CD4-positive, alpha-beta T cell (primary cell): ENCODE measurements at regions not wholly inside any gene's neighbourhood (a gene's known extent, or its start where the extent isn't known, plus 50 kb on each side); places are given as distances from the start of the nearest gene placed in this dataset.
"Not testable (repeated sequence)": the region's sequence is repeated elsewhere in the genome, so short reads cannot be mapped to it uniquely, and the experiment has no call there.

ENCODE experiments used
- ATAC-seq: fragments of 200-7000 bp; cut with Tn5 transposase; one replicate; pipeline ENCODE4 v1.10.0; 2022; ENCODE audit warnings: mild to moderate bottlenecking; ENCODE audit not compliant: poor library complexity
- CTCF ChIA-PET: fragments of 350-600 bp; sonication (Branson Sonifier 250); formaldehyde crosslinking; loops from one replicate; lab custom pipeline; 2021; ENCODE audit warnings: antibody characterized with exemption, inconsistent platforms; lab: Charles Lee
- POLR2A ChIA-PET: fragments of 350-600 bp; sonication (Branson Sonifier 250); formaldehyde crosslinking; loops from one replicate; lab custom pipeline; 2021; ENCODE audit warnings: antibody characterized with exemption, inconsistent platforms; lab: Charles Lee
- DNase-seq, 14 experiments: peaks; one replicate each; pipeline ENCODE4 v3.0.0-alpha.2; 2013 to 2020; ENCODE audit warnings: mixed read lengths in 2 of 14
- H3K27ac ChIP-seq, 2 donors: one replicate each; pipeline versions ENCODE4 v1.5.1 to v1.7.0; 2013; ENCODE audit warnings: low read length in 2 of 2, low read depth in 1 of 2, mild to moderate bottlenecking in 1 of 2
- H3K27me3 ChIP-seq, 2 experiments: 1 replicate in 1 of 2; 2 replicates in 1 of 2; pipeline versions ENCODE4 v1.6.1 to v1.7.0; 2013; ENCODE audit warnings: low read length in 2 of 2, control low read depth in 1 of 2, mild to moderate bottlenecking in 1 of 2, moderate library complexity in 1 of 2; ENCODE audit not compliant: insufficient read depth in 2 of 2, control insufficient read depth in 1 of 2
- H3K36me3 ChIP-seq: one replicate; pipeline ENCODE4 v1.6.1; 2013; ENCODE audit warnings: low read length, control low read depth; ENCODE audit not compliant: insufficient read depth
- H3K4me1 ChIP-seq: one replicate; pipeline ENCODE4 v1.6.1; 2013; ENCODE audit warnings: low read length, control low read depth; ENCODE audit not compliant: insufficient read depth
- H3K4me3 ChIP-seq: one replicate; pipeline ENCODE4 v1.5.1; 2013; ENCODE audit warnings: mild to moderate bottlenecking, low read length, moderate library complexity
- H3K9me3 ChIP-seq, 2 experiments: 1 replicate in 1 of 2; 2 replicates in 1 of 2; pipeline versions ENCODE4 v1.6.1 to v1.7.0; 2013; ENCODE audit warnings: low read length in 2 of 2, mild to moderate bottlenecking in 2 of 2, control low read depth in 1 of 2, moderate library complexity in 1 of 2; ENCODE audit not compliant: control insufficient read depth in 1 of 2, insufficient read depth in 1 of 2
- H3K27ac Mint-ChIP-seq: one replicate; pipeline ENCODE4 v1.8.0; 2020; ENCODE audit warnings: mixed read lengths
- H3K27me3 Mint-ChIP-seq: one replicate; pipeline ENCODE4 v1.8.0; 2021; ENCODE audit warnings: mixed read lengths
- H3K36me3 Mint-ChIP-seq: one replicate; pipeline ENCODE4 v1.8.0; 2021; ENCODE audit warnings: low read depth, mixed read lengths
- H3K4me1 Mint-ChIP-seq: one replicate; pipeline ENCODE4 v1.8.0; 2021; ENCODE audit warnings: low read depth, mixed read lengths
- H3K4me3 Mint-ChIP-seq: one replicate; pipeline ENCODE4 v1.8.0; 2020; ENCODE audit warnings: mild to moderate bottlenecking, mixed read lengths
- H3K9me3 Mint-ChIP-seq: one replicate; pipeline ENCODE4 v1.8.0; 2020; ENCODE audit warnings: mixed read lengths
- intact Hi-C, 2 experiments: fragments of 100-400 bp; cut with DNase I in 1 of 2; cut with micrococcal nuclease in 1 of 2; formaldehyde crosslinking; loops; one replicate each; pipeline versions ENCODE4 v1.15.1 to v1.9.0; 2023 to 2025; cut with DNase I, micrococcal nuclease

- H3K4me3 ChIP-seq, intact Hi-C loops, CTCF ChIA-PET, ATAC-seq, H3K27me3 ChIP-seq, H3K27me3 Mint-ChIP-seq, H3K36me3 ChIP-seq, H3K4me1 ChIP-seq, H3K9me3 Mint-ChIP-seq, POLR2A ChIA-PET, H3K36me3 Mint-ChIP-seq, H3K9me3 ChIP-seq: not testable (repeated sequence)
- peak in 3 of 14 experiments; percentile 3 to 29 (median 15) for DNase-seq
- Mint-ChIP-seq H3K27ac (peak overlapping the region; percentile 85), H3K4me1 (peaks cover 11% of the 10 kb centered on the region), H3K4me3 (peak overlapping the region; percentile 53)
- H3K27ac ChIP-seq: peak overlapping the region; percentile 46 to 55
Measured at GRCh38 chr2:87500421-87500820, 247.5 kb upstream of the PLGLB2 start.

GRCh38 chr2:87500951-87501350, 246.9 kb upstream of the PLGLB2 start:
- H3K36me3 Mint-ChIP-seq, H3K4me3 Mint-ChIP-seq, intact Hi-C loops, H3K9me3 ChIP-seq, H3K27me3 ChIP-seq, H3K4me3 ChIP-seq, ATAC-seq, H3K27me3 Mint-ChIP-seq, POLR2A ChIA-PET, H3K9me3 Mint-ChIP-seq, CTCF ChIA-PET, H3K4me1 ChIP-seq, H3K36me3 ChIP-seq: not testable (repeated sequence)
- Mint-ChIP-seq H3K27ac (peak overlapping the region; percentile 85), H3K4me1 (peaks cover 11% of the 10 kb centered on the region)
- H3K27ac ChIP-seq: peak overlapping the region in 1 of 2 donors; percentile 46
- peak in 1 of 14 experiments; percentile 1 for DNase-seq

- POLR2A ChIA-PET, H3K27me3 ChIP-seq: not testable (repeated sequence)
Measured at GRCh38 chr2:87502948-87503347, 244.9 kb upstream of the PLGLB2 start.

GRCh38 chr2:87505239-87505638, 242.6 kb upstream of the PLGLB2 start:
- DNase-seq, H3K4me3 ChIP-seq, H3K36me3 ChIP-seq, H3K4me1 Mint-ChIP-seq, H3K27ac ChIP-seq, POLR2A ChIA-PET, CTCF ChIA-PET, H3K9me3 ChIP-seq, intact Hi-C loops, ATAC-seq, H3K4me3 Mint-ChIP-seq, H3K9me3 Mint-ChIP-seq, H3K27ac Mint-ChIP-seq, H3K27me3 Mint-ChIP-seq, H3K27me3 ChIP-seq, H3K36me3 Mint-ChIP-seq: not testable (repeated sequence)
- H3K4me1 ChIP-seq: peaks cover 18% of the 10 kb centered on the region

More at GRCh38 chr2:87502948-87503347, 244.9 kb upstream of the PLGLB2 start:
- H3K4me3 ChIP-seq, intact Hi-C loops, H3K27me3 Mint-ChIP-seq, H3K4me3 Mint-ChIP-seq, H3K9me3 ChIP-seq, H3K27ac Mint-ChIP-seq, ATAC-seq, H3K27ac ChIP-seq, CTCF ChIA-PET, DNase-seq, H3K36me3 Mint-ChIP-seq, H3K9me3 Mint-ChIP-seq, H3K36me3 ChIP-seq: not testable (repeated sequence)
- H3K4me1 Mint-ChIP-seq: peaks cover 11% of the 10 kb centered on the region
- peaks cover 13% of the 10 kb centered on the region for H3K4me1 ChIP-seq

GRCh38 chr2:87505909-87506308, 242.0 kb upstream of the PLGLB2 start:
- H3K36me3 Mint-ChIP-seq, H3K4me1 Mint-ChIP-seq, H3K4me3 Mint-ChIP-seq, H3K27me3 ChIP-seq, ATAC-seq, H3K27ac ChIP-seq, H3K36me3 ChIP-seq, H3K27ac Mint-ChIP-seq, intact Hi-C loops, H3K27me3 Mint-ChIP-seq, H3K9me3 Mint-ChIP-seq, CTCF ChIA-PET, DNase-seq, POLR2A ChIA-PET, H3K4me3 ChIP-seq, H3K9me3 ChIP-seq: not testable (repeated sequence)
- H3K4me1 ChIP-seq: peaks cover 18% of the 10 kb centered on the region

- H3K4me3 Mint-ChIP-seq, H3K4me3 ChIP-seq, H3K9me3 ChIP-seq, H3K4me1 Mint-ChIP-seq, POLR2A ChIA-PET, H3K9me3 Mint-ChIP-seq, CTCF ChIA-PET, H3K27me3 ChIP-seq, H3K36me3 Mint-ChIP-seq, intact Hi-C loops, H3K27me3 Mint-ChIP-seq, H3K36me3 ChIP-seq: not testable (repeated sequence)
- ATAC-seq (peak; percentile 81), DNase-seq (peak in 4 of 14 experiments; percentile 36 to 83 (median 41))
- peak overlapping the region; percentile 79 for H3K27ac Mint-ChIP-seq
- H3K4me1 ChIP-seq: peaks cover 18% of the 10 kb centered on the region
- peak overlapping the region; percentile 22 to 47 for H3K27ac ChIP-seq
Measured at GRCh38 chr2:87507378-87508348, 240.2 kb upstream of the PLGLB2 start.

- H3K27ac Mint-ChIP-seq: peak overlapping the region; percentile 81
- H3K27me3 ChIP-seq, intact Hi-C loops, POLR2A ChIA-PET, H3K36me3 ChIP-seq, H3K4me1 Mint-ChIP-seq, H3K27me3 Mint-ChIP-seq, H3K27ac ChIP-seq, H3K36me3 Mint-ChIP-seq, DNase-seq, H3K9me3 Mint-ChIP-seq, CTCF ChIA-PET, H3K4me3 ChIP-seq, H3K9me3 ChIP-seq, H3K4me3 Mint-ChIP-seq: not testable (repeated sequence)
- ATAC-seq: peak; percentile 5
- H3K4me1 ChIP-seq: peaks cover 30% of the 10 kb centered on the region
Measured at GRCh38 chr2:87511195-87511778, 236.6 kb upstream of the PLGLB2 start.
